ENCODE measurements at regions not wholly inside any gene's neighbourhood (a gene's known extent, or its start where the extent isn't known, plus 50 kb on each side); places are given as distances from the start of the nearest gene placed in this dataset.

DNA sequence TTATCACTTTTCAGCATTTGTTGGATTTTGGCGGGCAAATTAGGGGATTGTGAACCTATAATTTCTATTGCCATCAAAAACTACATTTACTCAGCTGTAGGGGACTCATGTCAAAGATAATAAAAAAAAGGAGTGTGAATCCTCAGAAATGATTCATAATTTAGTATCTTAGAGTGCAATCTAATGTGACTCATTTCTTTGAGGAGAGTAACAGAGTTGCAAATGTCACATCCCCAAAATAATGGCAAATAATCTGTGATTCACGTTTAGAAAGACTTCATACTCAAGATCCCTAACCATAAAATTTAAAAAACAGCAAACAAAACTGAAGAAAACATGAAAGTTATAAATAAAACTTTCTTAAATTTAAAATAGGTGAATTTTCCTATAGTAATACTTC lies 373.0 kb downstream of the CDH2 start:
- DNase-seq, result no peak
- Histone ChIP-seq H3K27me3 (replicated peaks) (no peaks in the 10 kb centered on the region), H3K27ac (no peak overlapping the region), H3K36me3 (replicated peaks) (no peaks in the 10 kb centered on the region), H3K4me3 (ENCODE audit: low read depth, low read length) (no peak overlapping the region)
- in situ Hi-C loops (cut with HindIII; ENCODE audit: low pct_ligation_motif_present, low sequenced_read_pairs), result no loop called here
- TF ChIP-seq, protein P1, sequence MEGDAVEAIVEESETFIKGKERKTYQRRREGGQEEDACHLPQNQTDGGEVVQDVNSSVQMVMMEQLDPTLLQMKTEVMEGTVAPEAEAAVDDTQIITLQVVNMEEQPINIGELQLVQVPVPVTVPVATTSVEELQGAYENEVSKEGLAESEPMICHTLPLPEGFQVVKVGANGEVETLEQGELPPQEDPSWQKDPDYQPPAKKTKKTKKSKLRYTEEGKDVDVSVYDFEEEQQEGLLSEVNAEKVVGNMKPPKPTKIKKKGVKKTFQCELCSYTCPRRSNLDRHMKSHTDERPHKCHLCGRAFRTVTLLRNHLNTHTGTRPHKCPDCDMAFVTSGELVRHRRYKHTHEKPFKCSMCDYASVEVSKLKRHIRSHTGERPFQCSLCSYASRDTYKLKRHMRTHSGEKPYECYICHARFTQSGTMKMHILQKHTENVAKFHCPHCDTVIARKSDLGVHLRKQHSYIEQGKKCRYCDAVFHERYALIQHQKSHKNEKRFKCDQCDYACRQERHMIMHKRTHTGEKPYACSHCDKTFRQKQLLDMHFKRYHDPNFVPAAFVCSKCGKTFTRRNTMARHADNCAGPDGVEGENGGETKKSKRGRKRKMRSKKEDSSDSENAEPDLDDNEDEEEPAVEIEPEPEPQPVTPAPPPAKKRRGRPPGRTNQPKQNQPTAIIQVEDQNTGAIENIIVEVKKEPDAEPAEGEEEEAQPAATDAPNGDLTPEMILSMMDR (IDR thresholded peaks at IDR 0.05; ENCODE audit: low read depth, low read length, missing control alignments), result no peak

DNA sequence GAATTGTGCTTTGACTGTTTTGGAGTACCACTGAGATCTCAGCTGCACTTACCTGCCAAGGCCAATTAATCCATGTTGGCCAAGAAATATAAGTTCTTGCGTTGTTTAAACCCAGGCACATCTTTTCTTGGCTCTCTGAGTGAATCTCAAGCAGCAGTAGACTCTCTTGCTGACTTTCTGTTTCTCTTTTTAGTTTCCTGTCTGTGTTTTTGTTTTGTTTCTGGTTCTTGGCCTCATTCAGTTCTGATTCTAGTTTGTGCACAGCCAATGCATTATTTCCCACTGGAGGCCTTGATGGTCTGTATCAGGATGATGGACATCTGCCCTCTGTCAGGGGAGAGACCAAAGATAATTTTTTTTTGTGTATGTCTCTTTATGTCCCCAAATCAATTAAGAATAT lies 379.4 kb downstream of the CDH2 start:
- Histone ChIP-seq H3K36me3 (replicated peaks) (no peaks in the 10 kb centered on the region), H3K27ac (no peak overlapping the region), H3K4me3 (ENCODE audit: low read depth, low read length) (no peak overlapping the region), H3K27me3 (replicated peaks) (no peaks in the 10 kb centered on the region)
- TF ChIP-seq, protein P1 (IDR thresholded peaks at IDR 0.05; ENCODE audit: low read depth, low read length, missing control alignments), result no peak
- in situ Hi-C loops (cut with HindIII; ENCODE audit: low pct_ligation_motif_present, low sequenced_read_pairs), result no loop called here
- DNase-seq, result no peak

- Histone ChIP-seq H3K4me3 (ENCODE audit: low read depth, low read length) (no peak overlapping the region), H3K27me3 (replicated peaks) (no peaks in the 10 kb centered on the region), H3K36me3 (replicated peaks) (no peaks in the 10 kb centered on the region), H3K27ac (no peak overlapping the region)
- TF ChIP-seq, protein P1 (IDR thresholded peaks at IDR 0.05; ENCODE audit: low read depth, low read length, missing control alignments), result no peak
- DNase-seq, result no peak
- in situ Hi-C loops (cut with HindIII; ENCODE audit: low pct_ligation_motif_present, low sequenced_read_pairs), result no loop called here
These were observed 382.6 kb downstream of the CDH2 start for GRCh38 chr18:27794181-27794926.

DNA sequence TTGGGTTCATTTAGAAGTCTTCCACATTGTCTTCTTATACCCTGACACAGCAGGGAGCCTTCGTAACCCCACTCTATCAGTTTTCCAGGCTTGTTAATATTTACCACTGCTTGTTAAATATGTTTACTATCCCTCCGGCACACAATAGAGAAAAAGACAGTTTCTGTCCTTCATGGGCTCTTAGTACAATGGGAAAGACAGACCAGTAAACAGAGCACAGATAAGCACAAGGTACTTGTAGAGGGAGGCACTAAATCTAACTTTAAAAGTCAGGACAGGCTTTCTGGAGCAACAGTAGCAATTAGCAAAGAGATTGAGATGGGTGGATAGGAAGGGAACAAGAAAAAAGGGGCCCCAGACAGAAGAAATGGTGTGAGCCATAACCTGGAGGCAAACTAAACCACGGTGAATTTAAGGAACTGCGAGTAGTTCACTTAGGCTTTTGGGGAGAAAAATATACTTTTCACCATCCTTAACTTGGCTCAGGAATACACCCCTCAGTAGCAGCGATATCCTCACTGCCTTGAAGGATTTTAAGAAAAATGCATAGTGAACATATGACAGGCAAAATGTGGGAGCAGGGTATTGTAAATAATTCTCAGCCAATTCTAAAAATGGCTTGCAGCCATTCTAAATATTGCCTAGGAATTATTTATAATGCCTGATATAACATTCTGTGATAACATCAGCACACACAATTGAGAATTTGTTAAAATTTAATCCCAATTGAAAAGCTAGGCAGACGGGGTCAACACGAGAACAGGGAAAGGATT lies 383.7 kb downstream of the CDH2 start:
- in situ Hi-C loops (cut with HindIII; ENCODE audit: low pct_ligation_motif_present, low sequenced_read_pairs), result no loop called here
- TF ChIP-seq, protein P1 (IDR thresholded peaks at IDR 0.05; ENCODE audit: low read depth, low read length, missing control alignments), result no peak

GRCh38 chr18:27789406-27789805 lies 387.5 kb downstream of the CDH2 start:
- in situ Hi-C loops (cut with HindIII; ENCODE audit: low pct_ligation_motif_present, low sequenced_read_pairs), result no loop called here
- TF ChIP-seq, protein P1 (IDR thresholded peaks at IDR 0.05; ENCODE audit: low read depth, low read length, missing control alignments), result no peak
- Histone ChIP-seq H3K27ac (no peak overlapping the region), H3K4me3 (ENCODE audit: low read depth, low read length) (no peak overlapping the region), H3K36me3 (replicated peaks) (no peaks in the 10 kb centered on the region), H3K27me3 (replicated peaks) (no peaks in the 10 kb centered on the region)
- DNase-seq, result no peak

More for the DNA sequence above, 383.7 kb downstream of the CDH2 start:
- Histone ChIP-seq H3K27me3 (replicated peaks) (no peaks in the 10 kb centered on the region), H3K27ac (no peak overlapping the region), H3K36me3 (replicated peaks) (no peaks in the 10 kb centered on the region), H3K4me3 (ENCODE audit: low read depth, low read length) (no peak overlapping the region)
- no peak for DNase-seq

Measured in brain microvascular endothelial cell (primary cell).